ENCODE measurements at regions not wholly inside any gene's neighbourhood (a gene's known extent, or its start where the extent isn't known, plus 50 kb on each side); places are given as distances from the start of the nearest gene placed in this dataset.
"Not testable (repeated sequence)": the region's sequence is repeated elsewhere in the genome, so short reads cannot be mapped to it uniquely, and the experiment has no call there.

DNA sequence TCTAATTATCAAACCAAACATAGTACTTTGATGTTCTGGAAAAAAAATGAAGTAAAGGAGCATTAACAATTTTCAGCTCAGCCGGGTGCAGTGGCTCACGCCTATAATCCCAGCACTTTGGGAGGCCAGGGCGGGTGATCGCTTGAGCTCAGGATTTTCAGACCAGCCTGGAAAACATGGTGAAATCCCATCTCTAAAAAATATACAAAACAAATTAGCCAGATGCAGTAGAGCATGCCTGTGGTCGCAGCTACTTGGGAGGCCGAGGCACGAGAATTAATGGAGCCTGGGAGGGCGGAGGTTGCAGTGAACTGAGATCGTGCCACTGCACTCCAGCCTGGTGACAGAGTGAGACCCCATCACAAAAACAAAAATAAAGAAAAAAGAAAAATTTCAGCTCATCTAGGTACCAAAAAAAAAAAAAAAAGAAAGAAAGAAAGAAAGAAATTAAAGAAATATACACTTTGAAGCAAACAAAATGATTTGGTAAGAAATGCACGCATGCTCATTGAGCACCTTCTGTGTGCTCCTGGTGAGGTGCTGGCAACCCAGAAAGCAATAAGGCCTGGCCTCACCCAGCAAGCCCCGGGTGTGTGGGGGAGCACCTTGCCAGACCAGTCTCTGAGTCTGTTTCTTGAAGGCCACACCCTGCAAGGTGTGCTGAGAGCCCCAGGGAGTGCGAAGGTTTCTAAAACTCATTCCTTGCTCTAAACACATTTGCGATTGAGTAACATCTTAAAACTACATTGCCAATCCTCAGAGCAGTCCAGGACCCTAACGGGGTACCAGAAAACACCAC, 133.5 kb downstream of the TFCP2L1 start:
- DNase-seq = no peak

DNA sequence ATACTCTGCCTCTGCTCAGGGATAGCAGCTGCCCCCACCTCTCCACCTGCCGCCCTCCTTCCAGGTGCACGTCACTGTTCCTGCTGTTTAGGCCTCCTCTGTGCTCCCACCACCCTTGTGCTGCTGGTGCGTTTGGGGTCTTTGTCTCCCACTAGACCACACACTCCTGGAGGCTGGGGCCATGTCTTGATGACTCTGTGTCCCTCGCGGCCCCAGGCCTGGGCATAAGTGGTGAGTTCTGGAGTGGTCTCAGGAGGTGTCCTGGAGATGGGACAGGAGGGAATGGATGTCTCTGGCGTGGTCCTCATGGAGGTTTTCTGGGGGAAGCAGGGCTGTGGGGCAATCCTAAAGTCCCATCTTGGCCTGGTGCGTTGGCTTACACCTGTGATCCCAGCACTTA, 132.1 kb downstream of the TFCP2L1 start:
- DNase-seq = no peak

DNA sequence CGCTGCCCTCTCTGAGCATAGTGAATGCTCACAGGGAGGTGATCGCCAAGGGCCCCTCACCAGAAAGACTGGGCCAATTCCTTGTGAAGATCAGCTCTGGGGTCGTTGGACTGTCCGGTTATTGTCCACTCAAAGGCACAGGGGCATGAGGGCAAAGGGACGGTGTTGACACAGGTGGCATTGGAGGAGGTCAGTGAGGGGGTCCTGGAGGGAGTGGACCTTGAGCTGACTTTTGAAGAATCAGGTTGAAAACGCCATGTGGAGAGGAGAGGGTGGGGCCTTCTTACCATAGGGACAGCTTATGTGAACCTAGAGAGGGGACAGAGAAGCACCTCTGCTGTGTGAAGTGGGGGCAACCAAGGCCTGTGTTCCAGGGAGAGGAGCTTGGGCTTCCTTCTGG, 131.5 kb downstream of the TFCP2L1 start:
- DNase-seq = no peak

- DNase-seq = no peak
Observed at GRCh38 chr2:121155502-121156056, 129.4 kb downstream of the TFCP2L1 start.

DNA sequence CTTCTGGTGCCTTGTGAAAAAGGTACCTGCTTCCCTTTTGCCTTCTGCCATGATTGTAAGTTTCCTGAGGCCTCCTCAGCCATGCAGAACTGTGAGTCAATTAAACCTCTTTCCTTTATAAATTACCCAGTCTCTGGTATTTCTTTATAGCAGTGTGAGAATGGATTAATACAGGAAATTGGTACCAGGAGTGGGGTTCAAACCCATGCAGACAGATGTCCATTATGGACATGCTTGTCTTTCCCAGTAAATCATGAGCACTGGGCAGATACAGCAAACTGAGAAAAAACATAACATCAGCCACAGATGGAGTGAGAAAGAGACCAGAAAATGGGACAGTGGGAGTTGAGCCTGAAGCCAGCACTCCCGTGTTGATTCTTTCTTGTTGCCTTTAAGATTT, 127.5 kb downstream of the TFCP2L1 start:
- not testable (repeated sequence) for DNase-seq

DNA sequence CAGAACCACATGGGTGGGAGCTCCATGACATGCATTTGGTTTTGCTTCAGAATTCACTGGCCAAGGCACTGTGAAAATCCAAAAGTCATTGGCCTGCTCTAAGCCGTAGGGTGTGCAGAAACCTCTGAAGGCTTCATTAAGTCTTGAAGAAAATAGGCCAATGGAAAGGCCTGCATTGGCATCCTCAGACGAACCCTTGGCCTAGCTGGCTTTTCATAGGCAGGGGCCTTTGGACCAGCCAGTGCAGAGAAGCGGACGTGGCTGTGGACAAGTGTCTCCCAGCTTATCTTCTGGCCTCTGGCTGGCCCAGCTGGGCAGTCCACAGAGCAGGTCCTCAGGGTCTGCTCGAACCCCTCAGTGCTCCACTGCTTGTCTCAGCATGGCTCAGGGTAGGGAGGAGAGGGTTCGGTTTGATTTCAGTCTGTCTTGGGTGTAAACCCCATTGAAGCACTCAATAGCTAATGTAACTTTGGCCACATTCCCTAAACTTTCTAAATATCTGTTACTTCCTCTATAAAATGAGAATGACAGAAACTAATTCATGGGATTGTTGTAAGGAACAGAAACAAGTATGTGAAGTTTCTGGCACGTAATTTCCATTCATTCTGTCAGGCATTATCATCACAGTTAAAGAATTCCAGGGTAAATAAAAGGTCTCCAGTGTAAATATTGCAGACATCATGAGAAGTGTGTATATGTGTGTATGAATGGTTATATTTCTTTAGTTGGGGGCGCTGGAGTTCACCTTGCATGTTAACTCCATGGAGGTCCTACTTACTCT, 125.5 kb downstream of the TFCP2L1 start:
- no peak for DNase-seq

GRCh38 chr2:121160366-121160765, 124.6 kb downstream of the TFCP2L1 start:
- DNase-seq = no peak

GRCh38 chr2:121161272-121161671, 123.7 kb downstream of the TFCP2L1 start:
- DNase-seq = no peak

DNA sequence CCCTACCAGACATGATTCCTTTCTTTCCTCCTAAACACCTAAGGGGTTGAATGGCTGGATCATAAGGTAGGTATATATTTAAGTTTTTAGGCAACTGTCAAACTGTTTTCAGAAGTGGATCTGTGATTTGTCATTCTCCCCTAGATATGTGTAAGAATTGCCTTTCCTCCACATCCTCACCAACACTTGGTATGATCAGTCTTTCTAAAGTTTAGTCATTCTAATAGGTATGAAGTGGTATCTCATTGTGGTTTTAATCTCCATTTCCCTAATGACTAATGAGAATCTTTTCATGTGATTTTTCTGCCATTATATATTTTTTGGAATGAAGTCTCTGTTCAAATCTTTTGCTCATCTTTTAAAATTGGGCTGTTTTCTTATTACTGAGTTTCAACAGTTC, 122.1 kb downstream of the TFCP2L1 start:
- no peak for DNase-seq

DNA sequence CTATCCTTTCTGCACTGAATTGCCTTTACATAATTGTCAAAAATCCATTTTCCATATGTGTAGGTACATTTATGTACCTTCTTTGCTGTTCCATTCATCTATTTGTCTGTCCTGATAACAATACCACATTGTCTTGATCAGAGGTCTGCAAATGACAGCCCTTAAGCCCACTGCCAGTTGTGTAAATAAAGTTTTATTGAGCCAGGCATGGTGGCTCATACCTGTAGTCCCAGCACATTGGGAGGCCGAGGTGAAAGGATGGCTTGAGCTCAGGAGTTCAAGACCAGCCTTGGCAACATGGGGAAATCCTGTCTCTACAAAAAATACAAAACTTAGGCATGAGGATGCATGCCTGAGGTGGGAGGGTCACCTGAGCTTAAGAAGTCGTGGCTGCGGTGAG, 121.0 kb downstream of the TFCP2L1 start:
- no peak for DNase-seq

DNA sequence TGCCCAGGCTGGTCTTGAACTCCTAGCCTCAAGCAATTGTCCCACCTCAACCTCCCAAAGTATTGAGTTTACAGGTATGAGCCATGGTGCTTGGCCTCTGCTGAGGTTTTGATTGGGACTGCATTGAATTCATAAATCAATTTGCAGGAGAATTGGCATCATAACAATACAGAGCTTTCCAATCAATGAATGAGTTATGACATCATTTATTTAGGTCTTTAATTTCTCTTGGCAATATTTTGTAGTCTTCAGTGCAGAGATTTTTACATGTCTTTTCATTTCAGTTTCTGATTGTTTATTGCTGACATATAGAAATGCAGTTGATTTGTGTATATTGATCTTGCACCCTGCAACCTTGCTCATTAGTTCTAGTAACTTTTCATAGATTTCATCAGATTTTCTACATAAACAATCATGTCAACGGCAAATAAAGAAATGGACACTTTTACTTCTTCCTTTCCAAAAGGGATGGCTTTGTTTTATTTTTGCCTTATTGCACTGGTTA, 119.9 kb downstream of the TFCP2L1 start:
- no peak for DNase-seq

All from hematopoietic multipotent progenitor cell treated with erythropoietin and hydrocortisone succinate and interleukin-3 and kit ligand, for 8 days (in vitro differentiated cells).